IMR-90 (cell line): ENCODE measurements at regions not wholly inside any gene's neighbourhood (a gene's known extent, or its start where the extent isn't known, plus 50 kb on each side); places are given as distances from the start of the nearest gene placed in this dataset.

Experiments used
- ATAC-seq: fragments of 200-7000 bp; cut with Tn5 transposase; 2 replicates; pipeline ENCODE4 v1.9.1; 2020; ENCODE audit warnings: low read depth, mild to moderate bottlenecking, moderate library complexity
- BruUV-seq: library from RNA; stranded (reverse); fragments of 400-500 nt; replicated peaks from 2 replicates; lab custom pipeline; 2021; lab: Mats Ljungman, UMichigan
- CTCF ChIA-PET: fragments of 300-600 bp; formaldehyde crosslinking; extraction: SDS; loops from one replicate; lab custom pipeline; 2021; ENCODE audit warnings: antibody characterized with exemption; lab: Yijun Ruan, JAX
- POLR2A ChIA-PET: fragments of 300-600 bp; sonication (Branson Sonifier 250); formaldehyde crosslinking; loops from one replicate; lab custom pipeline; 2022; ENCODE audit warnings: antibody characterized with exemption; ENCODE audit not compliant: unreplicated experiment; lab: Charles Lee
- DNase-seq: peaks from one replicate; pipeline ENCODE4 v3.0.0; 2013
- H2AFZ ChIP-seq: replicated peaks from 2 replicates; pipeline ENCODE3; 2013; ENCODE audit warnings: low read length, mild to moderate bottlenecking; ENCODE audit not compliant: poor library complexity
- H2AK5ac ChIP-seq: 2 replicates; pipeline ENCODE4 v1.6.1; 2013; ENCODE audit warnings: low read depth, low read length, inconsistent platforms
- H2AK9ac ChIP-seq: replicated peaks from 2 replicates; pipeline ENCODE3; 2013; ENCODE audit warnings: mild to moderate bottlenecking, low read depth, low read length, moderate library complexity; ENCODE audit not compliant: poor library complexity
- H2BK120ac ChIP-seq: 2 replicates; pipeline ENCODE4 v1.6.1; 2013; ENCODE audit warnings: low read depth, low read length, inconsistent platforms
- H2BK15ac ChIP-seq: 3 replicates; pipeline ENCODE4 v1.6.1; 2013; ENCODE audit warnings: low read depth, low read length, inconsistent platforms
- H2BK20ac ChIP-seq: 2 replicates; pipeline ENCODE4 v1.6.1; 2013; ENCODE audit warnings: low read depth, mild to moderate bottlenecking, inconsistent platforms, low read length, moderate library complexity
- H2BK5ac ChIP-seq: 2 replicates; pipeline ENCODE4 v1.6.1; 2013; ENCODE audit warnings: mild to moderate bottlenecking, low read depth, low read length, inconsistent platforms; ENCODE audit not compliant: poor library complexity, severe bottlenecking
- H3K14ac ChIP-seq: replicated peaks from 2 replicates; pipeline ENCODE4 v1.6.1; 2013; ENCODE audit warnings: low read depth, low read length, inconsistent platforms
- H3K18ac ChIP-seq: 2 replicates; pipeline ENCODE4 v1.6.1; 2013; ENCODE audit warnings: low read depth, low read length, control low read depth
- H3K23ac ChIP-seq: 2 replicates; pipeline ENCODE4 v1.6.1; 2013; ENCODE audit warnings: low read depth, low read length, inconsistent platforms
- H3K27ac ChIP-seq: 2 replicates; pipeline ENCODE4 v1.5.1; 2013; ENCODE audit warnings: mild to moderate bottlenecking, control low read depth, low read length; ENCODE audit not compliant: insufficient read depth
- H3K27me3 ChIP-seq: 2 replicates; pipeline ENCODE4 v1.6.1; 2013; ENCODE audit warnings: low read length; ENCODE audit not compliant: control insufficient read depth, insufficient read depth
- H3K36me3 ChIP-seq: 2 replicates; pipeline ENCODE4 v1.6.1; 2013; ENCODE audit warnings: low read length, mixed read lengths; ENCODE audit not compliant: control insufficient read depth, insufficient read depth
- H3K4ac ChIP-seq: 2 replicates; pipeline ENCODE4 v1.6.1; 2013; ENCODE audit warnings: low read depth, low read length, inconsistent platforms
- H3K4me1 ChIP-seq: 2 replicates; pipeline ENCODE4 v1.6.1; 2013; ENCODE audit warnings: low read length, mixed read lengths; ENCODE audit not compliant: control insufficient read depth, insufficient read depth
- H3K4me2 ChIP-seq: 2 replicates; pipeline ENCODE4 v1.6.1; 2013; ENCODE audit warnings: low read depth, mild to moderate bottlenecking, control low read depth, low read length, moderate library complexity
- H3K4me3 ChIP-seq: 2 replicates; pipeline ENCODE4 v1.5.1; 2013; ENCODE audit warnings: low read depth, mild to moderate bottlenecking, control low read depth, low read length, moderate library complexity; ENCODE audit not compliant: insufficient read depth
- H3K56ac ChIP-seq: 2 replicates; pipeline ENCODE4 v1.6.1; 2013; ENCODE audit warnings: low read length, inconsistent platforms; ENCODE audit not compliant: insufficient read depth; ENCODE audit errors: extremely low read depth
- H3K79me1 ChIP-seq, 2 experiments: 2 replicates each; pipeline ENCODE4 v1.6.1; 2013; ENCODE audit warnings: low read length in 2 of 2, inconsistent platforms in 1 of 2, low read depth in 1 of 2
- H3K9ac ChIP-seq: 2 replicates; pipeline ENCODE4 v1.6.1; 2013; ENCODE audit warnings: low read depth, low read length, control low read depth
- H3K9me1 ChIP-seq: 2 replicates; pipeline ENCODE4 v1.6.1; 2013; ENCODE audit warnings: low read length, inconsistent platforms; ENCODE audit not compliant: insufficient read depth
- H3K9me3 ChIP-seq: 2 replicates; pipeline ENCODE4 v1.6.1; 2013; ENCODE audit warnings: low read length; ENCODE audit not compliant: control insufficient read depth, insufficient read depth
- H4K20me1 ChIP-seq: 2 replicates; pipeline ENCODE4 v1.6.1; 2013; ENCODE audit warnings: low read length, inconsistent platforms; ENCODE audit not compliant: insufficient read depth
- H4K5ac ChIP-seq: 2 replicates; pipeline ENCODE4 v1.6.1; 2013; ENCODE audit warnings: mild to moderate bottlenecking, low read depth, low read length, control low read depth
- H4K8ac ChIP-seq, 2 experiments: 2 replicates each; pipeline ENCODE4 v1.6.1; 2013; ENCODE audit warnings: low read depth in 2 of 2, low read length in 2 of 2, control low read depth in 1 of 2, inconsistent platforms in 1 of 2
- H4K91ac ChIP-seq: 2 replicates; pipeline ENCODE4 v1.6.1; 2013; ENCODE audit warnings: low read depth, low read length, inconsistent platforms; ENCODE audit not compliant: insufficient read depth
- CHD1 ChIP-seq: IDR thresholded peaks from 2 replicates; pipeline ENCODE4 v1.6.1; 2012; ENCODE audit warnings: low read depth, low read length, improper control_type of control experiment
- RFX5 ChIP-seq: IDR thresholded peaks from 2 replicates; pipeline ENCODE4 v1.8.0; 2012; ENCODE audit warnings: low read depth, mild to moderate bottlenecking, low read length, moderate library complexity
- WGBS, 2 experiments: methylation state at CpG; one replicate each; pipeline versions ENCODE4 v1.1.5 to v1.1.7; 2013; ENCODE audit warnings: missing lambda C conversion rate in 2 of 2; ENCODE audit not compliant: insufficient read length in 1 of 2; ENCODE audit errors: extremely low coverage in 2 of 2; 5-methylcytosine and 5-hydroxymethylcytosine counted together
- dilution Hi-C: fragments of 300-500 bp; cut with HindIII; formaldehyde crosslinking; loops from one replicate; pipeline ENCODE4 v1.14.3; 2018; ENCODE audit warnings: low sequenced_read_pairs; ENCODE audit not compliant: unreplicated experiment
- in situ Hi-C: fragments of 300-500 bp; cut with MboI; formaldehyde crosslinking; loops from 3 replicates; pipeline ENCODE4 v1.14.3; 2019; ENCODE audit warnings: low sequenced_read_pairs, inconsistent platforms, mixed read lengths
- intact Hi-C: fragments of 100-400 bp; cut with micrococcal nuclease; formaldehyde crosslinking; loops from 2 replicates; pipeline ENCODE4 v1.10.0; 2022
- TF ChIP-seq, protein P1 (sequence below): fragments of 150-350 bp; IDR thresholded peaks from 2 replicates; pipeline ENCODE4 v1.6.1; 2017; ENCODE audit warnings: mild to moderate bottlenecking, antibody characterized with exemption, low read length, low read depth
- TF ChIP-seq, protein P2 (sequence below): fragments of 150-350 bp; IDR thresholded peaks from 2 replicates; pipeline ENCODE4 v1.6.1; 2016; ENCODE audit warnings: low read depth, mild to moderate bottlenecking, low read length, moderate library complexity, borderline replicate concordance

DNA sequence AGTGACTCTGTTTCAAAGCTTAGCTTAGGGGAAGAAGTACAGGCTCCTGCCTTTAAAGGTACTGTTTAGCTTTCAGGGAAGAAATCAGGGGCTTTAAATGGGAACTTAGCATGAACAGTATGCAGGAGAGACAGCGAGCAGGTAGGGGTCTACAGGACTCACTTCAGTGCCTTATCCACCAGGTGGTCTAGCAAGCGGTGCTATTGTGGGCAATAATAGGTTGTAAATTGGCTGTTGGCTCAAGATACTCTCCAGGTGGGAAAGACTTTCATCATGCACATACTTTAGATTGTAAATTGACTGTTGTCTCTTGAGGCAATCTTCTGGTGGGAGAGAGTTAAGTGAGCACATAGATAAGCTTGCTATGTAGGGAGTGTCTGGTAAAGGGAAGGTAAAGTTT, 358.6 kb upstream of the DLGAP1 start:
- no peaks in the 10 kb centered on the region for H3K9me1 ChIP-seq
- no peak overlapping the region for H3K14ac ChIP-seq
- WGBS, 2 experiments = no CpG with 5 or more reads among the region's 2 CpGs
- TF ChIP-seq, protein P1, sequence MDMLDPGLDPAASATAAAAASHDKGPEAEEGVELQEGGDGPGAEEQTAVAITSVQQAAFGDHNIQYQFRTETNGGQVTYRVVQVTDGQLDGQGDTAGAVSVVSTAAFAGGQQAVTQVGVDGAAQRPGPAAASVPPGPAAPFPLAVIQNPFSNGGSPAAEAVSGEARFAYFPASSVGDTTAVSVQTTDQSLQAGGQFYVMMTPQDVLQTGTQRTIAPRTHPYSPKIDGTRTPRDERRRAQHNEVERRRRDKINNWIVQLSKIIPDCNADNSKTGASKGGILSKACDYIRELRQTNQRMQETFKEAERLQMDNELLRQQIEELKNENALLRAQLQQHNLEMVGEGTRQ = no peak
- TF ChIP-seq, protein P2, sequence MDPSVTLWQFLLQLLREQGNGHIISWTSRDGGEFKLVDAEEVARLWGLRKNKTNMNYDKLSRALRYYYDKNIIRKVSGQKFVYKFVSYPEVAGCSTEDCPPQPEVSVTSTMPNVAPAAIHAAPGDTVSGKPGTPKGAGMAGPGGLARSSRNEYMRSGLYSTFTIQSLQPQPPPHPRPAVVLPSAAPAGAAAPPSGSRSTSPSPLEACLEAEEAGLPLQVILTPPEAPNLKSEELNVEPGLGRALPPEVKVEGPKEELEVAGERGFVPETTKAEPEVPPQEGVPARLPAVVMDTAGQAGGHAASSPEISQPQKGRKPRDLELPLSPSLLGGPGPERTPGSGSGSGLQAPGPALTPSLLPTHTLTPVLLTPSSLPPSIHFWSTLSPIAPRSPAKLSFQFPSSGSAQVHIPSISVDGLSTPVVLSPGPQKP = no peak
- TF ChIP-seq CHD1 (no peak), RFX5 (no peak)
- in situ Hi-C loops (no loop called here), intact Hi-C loops (no loop called here), dilution Hi-C loops (no loop called here)
- no peaks in the 10 kb centered on the region for H3K79me1 ChIP-seq
- no peak overlapping the region for H4K8ac ChIP-seq
- H3K4me1 ChIP-seq = no peaks in the 10 kb centered on the region
- no peak overlapping the region for H4K91ac ChIP-seq
- H3K56ac ChIP-seq = no peak overlapping the region
- no peak overlapping the region for H2BK5ac ChIP-seq
- no peak overlapping the region for H3K27ac ChIP-seq
- no peak for DNase-seq
- no peak overlapping the region for H3K4me3 ChIP-seq
- no peaks in the 10 kb centered on the region for H3K27me3 ChIP-seq
- no peak for ATAC-seq
- no peak overlapping the region for H3K9ac ChIP-seq
- no peak overlapping the region for H2AK5ac ChIP-seq
- no peak overlapping the region for H2BK15ac ChIP-seq
- no peak overlapping the region for H3K4ac ChIP-seq
- no peak overlapping the region for H4K5ac ChIP-seq
- no peak overlapping the region for H2AK9ac ChIP-seq
- H2AFZ ChIP-seq = no peak overlapping the region
- H4K20me1 ChIP-seq = no peaks in the 10 kb centered on the region
- H2BK20ac ChIP-seq = no peak overlapping the region
- no peaks in the 10 kb centered on the region for H3K36me3 ChIP-seq
- H3K18ac ChIP-seq = no peak overlapping the region
- H2BK120ac ChIP-seq = no peak overlapping the region
- ChIA-PET POLR2A (no interaction called here), CTCF (no interaction called here)
- no peak overlapping the region for H3K4me2 ChIP-seq
- H3K23ac ChIP-seq = no peak overlapping the region
- no TSS peak for BruUV-seq
- H3K9me3 ChIP-seq = peaks cover 15% of the 10 kb centered on the region
